ENCODE measurements at regions not wholly inside any gene's neighbourhood (a gene's known extent, or its start where the extent isn't known, plus 50 kb on each side); places are given as distances from the start of the nearest gene placed in this dataset.

- no peak for DNase-seq
- FAIRE-seq, result no peak
- H3K27me3 ChIP-seq (ENCODE audit: control insufficient read depth in 3 of 3, insufficient read depth in 3 of 3, low read length in 3 of 3), result no peaks in the 10 kb centered on the region
- no peaks in the 10 kb centered on the region for H3K36me3 ChIP-seq (ENCODE audit: control insufficient read depth in 3 of 3, insufficient read depth in 2 of 3, low read depth in 1 of 3, low read length in 3 of 3)
- H3K9me3 ChIP-seq (ENCODE audit: control insufficient read depth in 2 of 2, insufficient read depth in 1 of 2, low read depth in 1 of 2, low read length in 1 of 2), result no peaks in the 10 kb centered on the region
- no peaks in the 10 kb centered on the region for H3K4me1 ChIP-seq (ENCODE audit: control insufficient read depth in 3 of 3, insufficient read depth in 2 of 3, low read depth in 1 of 3, low read length in 2 of 3)
- WGBS, 3 donors, result 76 to 81% (median 81%) methylated on average over 16 of the region's 16 CpGs
- H3K27ac ChIP-seq (ENCODE audit: low read depth in 1 of 3, low read length in 2 of 3), result no peak overlapping the region
- no peak overlapping the region for H3K4me3 ChIP-seq (ENCODE audit: low read depth in 1 of 3, low read length in 3 of 3)
Observed at GRCh38 chr16:5850632-5851392, 753.2 kb upstream of the EEF2KMT start.

- no peak for DNase-seq
- no peaks in the 10 kb centered on the region for H3K9me3 ChIP-seq (ENCODE audit: control insufficient read depth in 2 of 2, insufficient read depth in 1 of 2, low read depth in 1 of 2, low read length in 1 of 2)
- no peak overlapping the region for H3K4me3 ChIP-seq (ENCODE audit: low read depth in 1 of 3, low read length in 3 of 3)
- H3K4me1 ChIP-seq (ENCODE audit: control insufficient read depth in 3 of 3, insufficient read depth in 2 of 3, low read depth in 1 of 3, low read length in 2 of 3), result no peaks in the 10 kb centered on the region
- WGBS, 3 donors, result 44 to 51% (median 51%) methylated on average over 3 of the region's 3 CpGs
- no peak overlapping the region for H3K27ac ChIP-seq (ENCODE audit: low read depth in 1 of 3, low read length in 2 of 3)
- FAIRE-seq, result no peak
- H3K27me3 ChIP-seq (ENCODE audit: control insufficient read depth in 3 of 3, insufficient read depth in 3 of 3, low read length in 3 of 3), result no peaks in the 10 kb centered on the region
- H3K36me3 ChIP-seq (ENCODE audit: control insufficient read depth in 3 of 3, insufficient read depth in 2 of 3, low read depth in 1 of 3, low read length in 3 of 3), result no peaks in the 10 kb centered on the region
Observed at GRCh38 chr16:5845046-5845445, 747.5 kb upstream of the EEF2KMT start.

GRCh38 chr16:5841974-5842373, 744.4 kb upstream of the EEF2KMT start:
- Histone ChIP-seq H3K27me3 (ENCODE audit: control insufficient read depth in 3 of 3, insufficient read depth in 3 of 3, low read length in 3 of 3) (no peaks in the 10 kb centered on the region), H3K27ac (ENCODE audit: low read depth in 1 of 3, low read length in 2 of 3) (no peak overlapping the region), H3K4me3 (ENCODE audit: low read depth in 1 of 3, low read length in 3 of 3) (no peak overlapping the region), H3K9me3 (ENCODE audit: control insufficient read depth in 2 of 2, insufficient read depth in 1 of 2, low read depth in 1 of 2, low read length in 1 of 2) (no peaks in the 10 kb centered on the region), H3K4me1 (ENCODE audit: control insufficient read depth in 3 of 3, insufficient read depth in 2 of 3, low read depth in 1 of 3, low read length in 2 of 3) (no peaks in the 10 kb centered on the region), H3K36me3 (ENCODE audit: control insufficient read depth in 3 of 3, insufficient read depth in 2 of 3, low read depth in 1 of 3, low read length in 3 of 3) (no peaks in the 10 kb centered on the region)
- DNase-seq, result no peak
- 64 to 84% (median 70%) methylated on average over 7 of the region's 7 CpGs for WGBS, 3 donors
- FAIRE-seq, result no peak

GRCh38 chr16:5838725-5839124, 741.1 kb upstream of the EEF2KMT start:
- FAIRE-seq, result no peak
- Histone ChIP-seq H3K4me1 (ENCODE audit: control insufficient read depth in 3 of 3, insufficient read depth in 2 of 3, low read depth in 1 of 3, low read length in 2 of 3) (no peaks in the 10 kb centered on the region), H3K27ac (ENCODE audit: low read depth in 1 of 3, low read length in 2 of 3) (no peak overlapping the region), H3K27me3 (ENCODE audit: control insufficient read depth in 3 of 3, insufficient read depth in 3 of 3, low read length in 3 of 3) (no peaks in the 10 kb centered on the region), H3K9me3 (ENCODE audit: control insufficient read depth in 2 of 2, insufficient read depth in 1 of 2, low read depth in 1 of 2, low read length in 1 of 2) (no peaks in the 10 kb centered on the region), H3K36me3 (ENCODE audit: control insufficient read depth in 3 of 3, insufficient read depth in 2 of 3, low read depth in 1 of 3, low read length in 3 of 3) (no peaks in the 10 kb centered on the region), H3K4me3 (ENCODE audit: low read depth in 1 of 3, low read length in 3 of 3) (no peak overlapping the region)
- WGBS, 3 donors, result 59 to 64% (median 61%) methylated on average over 3 of the region's 3 CpGs
- DNase-seq, result no peak

GRCh38 chr16:5838071-5838470, 740.5 kb upstream of the EEF2KMT start:
- 78 to 86% (median 83%) methylated on average over 7 of the region's 7 CpGs for WGBS, 3 donors
- DNase-seq (no peak), FAIRE-seq (no peak)
- Histone ChIP-seq H3K4me1 (ENCODE audit: control insufficient read depth in 3 of 3, insufficient read depth in 2 of 3, low read depth in 1 of 3, low read length in 2 of 3) (no peaks in the 10 kb centered on the region), H3K36me3 (ENCODE audit: control insufficient read depth in 3 of 3, insufficient read depth in 2 of 3, low read depth in 1 of 3, low read length in 3 of 3) (no peaks in the 10 kb centered on the region), H3K9me3 (ENCODE audit: control insufficient read depth in 2 of 2, insufficient read depth in 1 of 2, low read depth in 1 of 2, low read length in 1 of 2) (no peaks in the 10 kb centered on the region), H3K4me3 (ENCODE audit: low read depth in 1 of 3, low read length in 3 of 3) (no peak overlapping the region), H3K27me3 (ENCODE audit: control insufficient read depth in 3 of 3, insufficient read depth in 3 of 3, low read length in 3 of 3) (no peaks in the 10 kb centered on the region), H3K27ac (ENCODE audit: low read depth in 1 of 3, low read length in 2 of 3) (no peak overlapping the region)

GRCh38 chr16:5837007-5837670, 739.5 kb upstream of the EEF2KMT start:
- no peaks in the 10 kb centered on the region for H3K4me1 ChIP-seq (ENCODE audit: control insufficient read depth in 3 of 3, insufficient read depth in 2 of 3, low read depth in 1 of 3, low read length in 2 of 3)
- no peak for FAIRE-seq

GRCh38 chr16:5835876-5836275, 738.3 kb upstream of the EEF2KMT start:
- Histone ChIP-seq H3K27ac (ENCODE audit: low read depth in 1 of 3, low read length in 2 of 3) (no peak overlapping the region), H3K36me3 (ENCODE audit: control insufficient read depth in 3 of 3, insufficient read depth in 2 of 3, low read depth in 1 of 3, low read length in 3 of 3) (no peaks in the 10 kb centered on the region), H3K4me3 (ENCODE audit: low read depth in 1 of 3, low read length in 3 of 3) (no peak overlapping the region), H3K4me1 (ENCODE audit: control insufficient read depth in 3 of 3, insufficient read depth in 2 of 3, low read depth in 1 of 3, low read length in 2 of 3) (no peaks in the 10 kb centered on the region), H3K9me3 (ENCODE audit: control insufficient read depth in 2 of 2, insufficient read depth in 1 of 2, low read depth in 1 of 2, low read length in 1 of 2) (no peaks in the 10 kb centered on the region), H3K27me3 (ENCODE audit: control insufficient read depth in 3 of 3, insufficient read depth in 3 of 3, low read length in 3 of 3) (no peaks in the 10 kb centered on the region)
- WGBS, 3 donors, result 66 to 77% (median 72%) methylated on average over 8 of the region's 8 CpGs
- FAIRE-seq (no peak), DNase-seq (no peak)

More at GRCh38 chr16:5837007-5837670, 739.5 kb upstream of the EEF2KMT start:
- no peak for DNase-seq
- no peaks in the 10 kb centered on the region for H3K9me3 ChIP-seq (ENCODE audit: control insufficient read depth in 2 of 2, insufficient read depth in 1 of 2, low read depth in 1 of 2, low read length in 1 of 2)
- no peak overlapping the region for H3K27ac ChIP-seq (ENCODE audit: low read depth in 1 of 3, low read length in 2 of 3)
- 70 to 79% (median 73%) methylated on average over 8 of the region's 8 CpGs for WGBS, 3 donors
- no peaks in the 10 kb centered on the region for H3K27me3 ChIP-seq (ENCODE audit: control insufficient read depth in 3 of 3, insufficient read depth in 3 of 3, low read length in 3 of 3)
- no peak overlapping the region for H3K4me3 ChIP-seq (ENCODE audit: low read depth in 1 of 3, low read length in 3 of 3)
- H3K36me3 ChIP-seq (ENCODE audit: control insufficient read depth in 3 of 3, insufficient read depth in 2 of 3, low read depth in 1 of 3, low read length in 3 of 3), result no peaks in the 10 kb centered on the region

- FAIRE-seq, result no peak
- H3K27me3 ChIP-seq (ENCODE audit: control insufficient read depth in 3 of 3, insufficient read depth in 3 of 3, low read length in 3 of 3), result no peaks in the 10 kb centered on the region
- no peaks in the 10 kb centered on the region for H3K4me1 ChIP-seq (ENCODE audit: control insufficient read depth in 3 of 3, insufficient read depth in 2 of 3, low read depth in 1 of 3, low read length in 2 of 3)
- H3K27ac ChIP-seq (ENCODE audit: low read depth in 1 of 3, low read length in 2 of 3), result no peak overlapping the region
- H3K36me3 ChIP-seq (ENCODE audit: control insufficient read depth in 3 of 3, insufficient read depth in 2 of 3, low read depth in 1 of 3, low read length in 3 of 3), result no peaks in the 10 kb centered on the region
- no peaks in the 10 kb centered on the region for H3K9me3 ChIP-seq (ENCODE audit: control insufficient read depth in 2 of 2, insufficient read depth in 1 of 2, low read depth in 1 of 2, low read length in 1 of 2)
- H3K4me3 ChIP-seq (ENCODE audit: low read depth in 1 of 3, low read length in 3 of 3), result no peak overlapping the region
- WGBS, 3 donors, result 35 to 71% (median 53%) methylated on average over 1 of the region's 1 CpG
- DNase-seq, result no peak
Observed at GRCh38 chr16:5826332-5826731, 728.7 kb upstream of the EEF2KMT start.

All from small intestine (tissue), 7 donors.